Spleen (tissue), 11 donors: ENCODE measurements at regions not wholly inside any gene's neighbourhood (a gene's known extent, or its start where the extent isn't known, plus 50 kb on each side); places are given as distances from the start of the nearest gene placed in this dataset.

Source experiments
- DNase-seq: peaks from one replicate; pipeline ENCODE4 v3.0.0-alpha.2; 2020
- H3K27ac ChIP-seq, 8 donors: fragments of 200-600 bp; sonication (generic) in 7 of 8; 1 replicate in 4 of 8; 2 replicates in 4 of 8; pipeline versions ENCODE4 v1.5.0 to v1.8.0; 2016 to 2021; ENCODE audit warnings: inconsistent platforms in 4 of 8, mild to moderate bottlenecking in 4 of 8, moderate library complexity in 1 of 8
- H3K27me3 ChIP-seq, 7 donors: fragments of 200-600 bp; sonication (generic) in 6 of 7; replicated peaks in 1 of 7; 1 replicate in 4 of 7; 2 replicates in 3 of 7; pipeline versions ENCODE4 v1.5.0 to v1.8.0; 2016 to 2021; ENCODE audit warnings: inconsistent platforms in 3 of 7, mild to moderate bottlenecking in 1 of 7
- H3K36me3 ChIP-seq, 6 donors: fragments of 200-600 bp; sonication (generic) in 5 of 6; 1 replicate in 4 of 6; 2 replicates in 2 of 6; pipeline versions ENCODE4 v1.5.0 to v1.8.0; 2016 to 2021; ENCODE audit warnings: inconsistent platforms in 2 of 6
- H3K4me1 ChIP-seq, 6 donors: fragments of 200-600 bp; sonication (generic) in 5 of 6; 1 replicate in 3 of 6; 2 replicates in 3 of 6; pipeline versions ENCODE4 v1.5.0 to v1.8.0; 2016 to 2021; ENCODE audit warnings: inconsistent platforms in 3 of 6
- H3K4me3 ChIP-seq, 8 donors: fragments of 200-600 bp; sonication (generic) in 7 of 8; 1 replicate in 4 of 8; 2 replicates in 4 of 8; pipeline versions ENCODE4 v1.5.0 to v1.8.0; 2016 to 2021; ENCODE audit warnings: inconsistent platforms in 4 of 8, mild to moderate bottlenecking in 4 of 8, moderate library complexity in 2 of 8
- H3K9me3 ChIP-seq, 8 donors: fragments of 200-600 bp; sonication (generic) in 7 of 8; 1 replicate in 4 of 8; 2 replicates in 4 of 8; pipeline versions ENCODE4 v1.5.0 to v1.8.0; 2016 to 2021; ENCODE audit warnings: inconsistent platforms in 4 of 8
- CTCF ChIP-seq, 11 experiments: fragments of 200-600 bp in 7 of 11; fragments of 450-650 bp in 4 of 11; sonication (generic) in 4 of 11; IDR thresholded peaks in 8 of 11; conservative IDR thresholded peaks in 3 of 11; 1 replicate in 7 of 11; 2 replicates in 4 of 11; pipeline versions ENCODE4 v1.4.0 to v1.8.0; 2016 to 2021; ENCODE audit warnings: antibody characterized with exemption in 11 of 11, inconsistent platforms in 4 of 11, mild to moderate bottlenecking in 1 of 11
- POLR2A ChIP-seq, 3 donors: fragments of 450-650 bp; IDR thresholded peaks; one replicate each; pipeline ENCODE4 v1.5.1; 2017; ENCODE audit warnings: antibody characterized with exemption in 3 of 3, mild to moderate bottlenecking in 1 of 3
- POLR2AphosphoS5 ChIP-seq, 3 donors: sonication (generic); formaldehyde crosslinking; IDR thresholded peaks; one replicate each; pipeline ENCODE4 v1.5.1; 2017; ENCODE audit warnings: antibody characterized with exemption in 3 of 3
- WGBS, 5 donors: extraction: QIAGEN DNeasy Blood & Tissue Kit in 3 of 5; methylation state at CpG; one replicate each; pipeline versions ENCODE4 v1.1.5 to v1.1.7; 2013 to 2018; 5-methylcytosine and 5-hydroxymethylcytosine counted together
- intact Hi-C: fragments of 100-400 bp; cut with DNase I; formaldehyde crosslinking; loops from one replicate; pipeline ENCODE4 v1.15.0; 2023; ENCODE audit warnings: low total_unique reads
- donor health status: healthy with polysubstance abuse.
- donor health status: DM: no; HTN: no; CAD: no; lungs with moderate emphysema.
- donor health status: DM: no; HTN: no; CAD: no.
- donor health status: Bipolar disorder and iron deficiency.
- donor health status: healthy.
- donor health status: DM: no; HTN: no; CAD: no.
- donor health status: DM: yes; HTN: yes; CAD: no.

- H3K4me3 ChIP-seq, result no peak overlapping the region
- TF ChIP-seq CTCF (IDR thresholded peaks at IDR 0.05 in 8 of 11, conservative IDR thresholded peaks at IDR 0.05 in 3 of 11) (no peak), POLR2AphosphoS5 (IDR thresholded peaks at IDR 0.05) (no peak), POLR2A (IDR thresholded peaks at IDR 0.05) (no peak)
- no peaks in the 10 kb centered on the region for H3K27me3 ChIP-seq
- no peaks in the 10 kb centered on the region for H3K36me3 ChIP-seq
- no peaks in the 10 kb centered on the region for H3K9me3 ChIP-seq
- DNase-seq, result no peak
- H3K4me1 ChIP-seq, result no peaks in the 10 kb centered on the region
- intact Hi-C loops, result no loop called here
- 65 to 88% (median 75%) methylated on average over 1 of the region's 1 CpG for WGBS, 5 donors
- no peak overlapping the region for H3K27ac ChIP-seq
These were observed 60.9 kb upstream of the CREB5 start for GRCh38 chr7:28351450-28351849.

GRCh38 chr7:28354601-28355402 is 57.5 kb upstream of the CREB5 start:
- Histone ChIP-seq H3K27me3 (no peaks in the 10 kb centered on the region), H3K36me3 (no peaks in the 10 kb centered on the region), H3K27ac (no peak overlapping the region), H3K4me3 (no peak overlapping the region), H3K9me3 (no peaks in the 10 kb centered on the region), H3K4me1 (no peaks in the 10 kb centered on the region)
- DNase-seq, result no peak
- intact Hi-C loops, result no loop called here
- TF ChIP-seq POLR2AphosphoS5 (IDR thresholded peaks at IDR 0.05) (no peak), CTCF (IDR thresholded peaks at IDR 0.05 in 8 of 11, conservative IDR thresholded peaks at IDR 0.05 in 3 of 11) (no peak), POLR2A (IDR thresholded peaks at IDR 0.05) (no peak)
- WGBS, 5 donors, result 84 to 96% (median 90%) methylated on average over 8 of the region's 8 CpGs

- Histone ChIP-seq H3K4me1 (no peaks in the 10 kb centered on the region), H3K36me3 (no peaks in the 10 kb centered on the region), H3K27ac (no peak overlapping the region), H3K27me3 (no peaks in the 10 kb centered on the region), H3K4me3 (no peak overlapping the region), H3K9me3 (no peaks in the 10 kb centered on the region)
- WGBS, 5 donors, result 82 to 91% (median 88%) methylated on average over 16 of the region's 16 CpGs
- intact Hi-C loops, result no loop called here
- no peak for DNase-seq
- TF ChIP-seq CTCF (IDR thresholded peaks at IDR 0.05 in 8 of 11, conservative IDR thresholded peaks at IDR 0.05 in 3 of 11) (no peak), POLR2AphosphoS5 (IDR thresholded peaks at IDR 0.05) (no peak), POLR2A (IDR thresholded peaks at IDR 0.05) (no peak)
These were observed 56.5 kb upstream of the CREB5 start for GRCh38 chr7:28355635-28356319.

GRCh38 chr7:28356619-28357018 is 55.7 kb upstream of the CREB5 start:
- 71 to 80% (median 77%) methylated on average over 8 of the region's 8 CpGs for WGBS, 5 donors
- Histone ChIP-seq H3K27me3 (no peaks in the 10 kb centered on the region), H3K27ac (no peak overlapping the region), H3K4me1 (no peaks in the 10 kb centered on the region), H3K36me3 (no peaks in the 10 kb centered on the region), H3K9me3 (no peaks in the 10 kb centered on the region), H3K4me3 (no peak overlapping the region)
- no peak for DNase-seq
- intact Hi-C loops, result no loop called here
- TF ChIP-seq POLR2AphosphoS5 (IDR thresholded peaks at IDR 0.05) (no peak), POLR2A (IDR thresholded peaks at IDR 0.05) (no peak), CTCF (IDR thresholded peaks at IDR 0.05 in 8 of 11, conservative IDR thresholded peaks at IDR 0.05 in 3 of 11) (no peak)
